HCT116 (cell line): ENCODE measurements at regions not wholly inside any gene's neighbourhood (a gene's known extent, or its start where the extent isn't known, plus 50 kb on each side); places are given as distances from the start of the nearest gene placed in this dataset.

Source experiments
- ATAC-seq: fragments of 200-7000 bp; cut with Tn5 transposase; 2 replicates; pipeline ENCODE4 v1.9.1; 2020; ENCODE audit warnings: mild to moderate bottlenecking, moderate library complexity
- BruUV-seq: library from RNA; stranded (reverse); fragments of 400-500 nt; replicated peaks from 2 replicates; lab custom pipeline; 2021; lab: Mats Ljungman, UMichigan
- CTCF ChIA-PET: fragments of 300-600 bp; sonication (Branson Sonifier 250); formaldehyde crosslinking; loops from one replicate; lab custom pipeline; 2021; ENCODE audit warnings: antibody characterized with exemption; lab: Charles Lee
- POLR2A ChIA-PET: fragments of 300-600, 350-600 bp; sonication (Branson Sonifier 250); formaldehyde crosslinking; loops from one replicate; lab custom pipeline; 2021; ENCODE audit warnings: antibody characterized with exemption; lab: Charles Lee
- RAD21 ChIA-PET, 2 experiments: fragments of 300-600 bp; sonication (Branson Sonifier 250); formaldehyde crosslinking; loops; one replicate each; lab custom pipeline; 2023; ENCODE audit warnings: low total read pairs in 2 of 2; ENCODE audit not compliant: uncharacterized antibody in 2 of 2, unreplicated experiment in 2 of 2, low non-redundant PET in 1 of 2; lab: Charles Lee
- DNase-seq: peaks from one replicate; pipeline ENCODE4 v3.0.0-alpha.2; 2010; ENCODE audit warnings: low read depth, low spot score
- H2AFZ ChIP-seq: fragments of 200-600 bp; shearing (Covaris generic), sonication (generic); 2 replicates; pipeline ENCODE4 v1.6.1; 2017; ENCODE audit warnings: low read depth, mixed run types, mixed read lengths, antibody characterized with exemption, low read length; ENCODE audit not compliant: poor library complexity, severe bottlenecking
- H3K27ac ChIP-seq: 2 replicates; pipeline ENCODE4 v1.5.1; 2012; ENCODE audit warnings: low read depth, low read length
- H3K27me3 ChIP-seq: fragments of 200-600 bp; sonication (generic); 2 replicates; pipeline ENCODE4 v1.6.1; 2016; ENCODE audit warnings: mixed run types, low read length, mixed read lengths; ENCODE audit not compliant: insufficient read depth
- H3K36me3 ChIP-seq, 2 experiments: fragments of 200-500 bp in 1 of 2; fragments of 200-600 bp in 1 of 2; sonication (Bioruptor generic) in 1 of 2; sonication (generic) in 1 of 2; 2 replicates each; pipeline versions ENCODE4 v1.5.1 to v1.6.1; 2014 to 2016; ENCODE audit warnings: low read length in 2 of 2, inconsistent platforms in 1 of 2, mixed read lengths in 1 of 2, mixed run types in 1 of 2; ENCODE audit not compliant: insufficient read depth in 2 of 2, control insufficient read depth in 1 of 2
- H3K4me1 ChIP-seq, 2 experiments: fragments of 200-600 bp in 1 of 2; sonication (generic) in 1 of 2; 2 replicates each; pipeline versions ENCODE4 v1.5.1 to v1.6.1; 2012 to 2017; ENCODE audit warnings: low read length in 2 of 2, inconsistent platforms in 1 of 2, mild to moderate bottlenecking in 1 of 2, mixed read lengths in 1 of 2, mixed run types in 1 of 2, moderate library complexity in 1 of 2; ENCODE audit not compliant: insufficient read depth in 2 of 2, control insufficient read depth in 1 of 2
- H3K4me2 ChIP-seq: fragments of 200-600 bp; sonication (generic); 2 replicates; pipeline ENCODE4 v1.6.1; 2017; ENCODE audit warnings: mixed run types, low read length, mixed read lengths
- H3K4me3 ChIP-seq, 2 experiments: fragments of 200-600 bp in 1 of 2; sonication (generic) in 1 of 2; replicated peaks in 1 of 2; 2 replicates each; pipeline ENCODE4 v1.5.1; 2011 to 2016; ENCODE audit warnings: low read length in 2 of 2, control low read depth in 1 of 2, low read depth in 1 of 2, mild to moderate bottlenecking in 1 of 2, mixed read lengths in 1 of 2, mixed run types in 1 of 2
- H3K79me2 ChIP-seq: fragments of 200-600 bp; sonication (generic); 2 replicates; pipeline ENCODE4 v1.6.1; 2017; ENCODE audit warnings: mild to moderate bottlenecking, mixed run types, low read length, moderate library complexity, mixed read lengths; ENCODE audit not compliant: insufficient read depth
- H3K9ac ChIP-seq: fragments of 200-600 bp; sonication (generic); 2 replicates; pipeline ENCODE4 v1.6.1; 2016; ENCODE audit warnings: low read length, mixed read lengths
- H3K9me2 ChIP-seq: fragments of 200-600 bp; sonication (generic), shearing (Covaris generic); 2 replicates; pipeline ENCODE4 v1.6.1; 2017; ENCODE audit warnings: mixed run types, mild to moderate bottlenecking, moderate library complexity; ENCODE audit not compliant: insufficient read depth
- H3K9me3 ChIP-seq, 2 experiments: fragments of 200-500 bp in 1 of 2; fragments of 200-600 bp in 1 of 2; sonication (Bioruptor generic) in 1 of 2; sonication (generic) in 1 of 2; 2 replicates each; pipeline ENCODE4 v1.6.1; 2014 to 2017; ENCODE audit warnings: low read length in 2 of 2, mixed read lengths in 2 of 2, inconsistent platforms in 1 of 2, low read depth in 1 of 2, mild to moderate bottlenecking in 1 of 2, mixed run types in 1 of 2, moderate library complexity in 1 of 2; ENCODE audit not compliant: control insufficient read depth in 1 of 2, insufficient read depth in 1 of 2
- H4K20me1 ChIP-seq: fragments of 200-600 bp; sonication (generic), shearing (Covaris generic); 2 replicates; pipeline ENCODE4 v1.6.1; 2017; ENCODE audit warnings: mixed run types, mild to moderate bottlenecking, moderate library complexity; ENCODE audit not compliant: insufficient read depth
- ATF3 ChIP-seq: IDR thresholded peaks from 2 replicates; pipeline ENCODE4 v1.6.1; 2012
- CEBPB ChIP-seq: IDR thresholded peaks from 2 replicates; pipeline ENCODE4 v1.6.1; 2012; ENCODE audit warnings: low read depth
- CTCF ChIP-seq, 3 experiments: fragments of 200-600 bp in 1 of 3; sonication (generic) in 1 of 3; IDR thresholded peaks in 2 of 3; conservative IDR thresholded peaks in 1 of 3; 2 replicates each; pipeline ENCODE4 v1.5.1; 2012 to 2017; ENCODE audit warnings: low read depth in 2 of 3, low read length in 2 of 3, antibody characterized with exemption in 1 of 3, borderline replicate concordance in 1 of 3, control low read depth in 1 of 3, mild to moderate bottlenecking in 1 of 3, mixed read lengths in 1 of 3, mixed run types in 1 of 3, moderate library complexity in 1 of 3; ENCODE audit not compliant: insufficient read depth in 1 of 3
- ELF1 ChIP-seq: IDR thresholded peaks from 2 replicates; pipeline ENCODE4 v1.6.1; 2012; ENCODE audit warnings: low read depth, borderline replicate concordance
- EZH2 ChIP-seq: fragments of 200-600 bp; sonication (generic); IDR thresholded peaks from 2 replicates; pipeline ENCODE4 v1.6.1; 2017; ENCODE audit warnings: antibody characterized with exemption, mixed run types
- EZH2phosphoT487 ChIP-seq: fragments of 200-600 bp; IDR thresholded peaks from 2 replicates; pipeline ENCODE4 v1.6.1; 2018; ENCODE audit warnings: antibody characterized with exemption, borderline replicate concordance
- JUND ChIP-seq: IDR thresholded peaks from 2 replicates; pipeline ENCODE4 v1.6.1; 2012
- MAX ChIP-seq: IDR thresholded peaks from 2 replicates; pipeline ENCODE4 v1.6.1; 2012
- POLR2A ChIP-seq: IDR thresholded peaks from 2 replicates; pipeline ENCODE4 v1.7.0; 2011; ENCODE audit warnings: borderline replicate concordance; ENCODE audit not compliant: insufficient read depth, insufficient read length; ENCODE audit errors: extremely low read depth
- POLR2AphosphoS5 ChIP-seq: IDR thresholded peaks from 2 replicates; pipeline ENCODE4 v1.6.1; 2011; ENCODE audit warnings: mild to moderate bottlenecking, low read depth, low read length, moderate library complexity
- RAD21 ChIP-seq: IDR thresholded peaks from 2 replicates; pipeline ENCODE4 v1.6.1; 2012; ENCODE audit warnings: low read depth, mild to moderate bottlenecking
- REST ChIP-seq: IDR thresholded peaks from 2 replicates; pipeline ENCODE4 v1.6.1; 2012; ENCODE audit warnings: low read depth
- SIN3A ChIP-seq: IDR thresholded peaks from 2 replicates; pipeline ENCODE4 v1.6.1; 2012; ENCODE audit warnings: low read depth
- SRF ChIP-seq: IDR thresholded peaks from 2 replicates; pipeline ENCODE4 v1.6.1; 2012; ENCODE audit warnings: low read depth
- intact Hi-C: fragments of 100-400 bp; cut with micrococcal nuclease; formaldehyde crosslinking; loops from 2 replicates; pipeline ENCODE4 v1.10.0; 2022

GRCh38 chr5:111003623-111004022, 67.9 kb upstream of the TSLP start:
- Histone ChIP-seq H3K27ac (no peak overlapping the region), H3K4me1 (no peaks in the 10 kb centered on the region), H3K79me2 (no peaks in the 10 kb centered on the region), H3K4me2 (no peak overlapping the region), H2AFZ (no peak overlapping the region), H3K36me3 (no peaks in the 10 kb centered on the region), H3K27me3 (no peaks in the 10 kb centered on the region; the same call in 1 of the 2 replicates), H4K20me1 (no peaks in the 10 kb centered on the region), H3K4me3 (no peak overlapping the region), H3K9me2 (no peaks in the 10 kb centered on the region), H3K9ac (no peak overlapping the region), H3K9me3 (no peaks in the 10 kb centered on the region)
- TF ChIP-seq EZH2 (no peak), EZH2phosphoT487 (no peak), POLR2A (no peak), POLR2AphosphoS5 (no peak), RAD21 (no peak), SRF (no peak), MAX (no peak), ELF1 (no peak), SIN3A (no peak), ATF3 (no peak)
- POLR2A ChIA-PET: no interaction called here
- CTCF ChIA-PET: no interaction called here
- DNase-seq (no peak), ATAC-seq (no peak)
- intact Hi-C loops: no loop called here
- no TSS peak for BruUV-seq
- RAD21 ChIA-PET: no interaction called here

- RAD21 ChIA-PET: no interaction called here
- H3K36me3 ChIP-seq: no peaks in the 10 kb centered on the region
Measured at GRCh38 chr5:111004291-111004690, 67.2 kb upstream of the TSLP start.

More at GRCh38 chr5:111004291-111004690, 67.2 kb upstream of the TSLP start:
- no peaks in the 10 kb centered on the region for H4K20me1 ChIP-seq
- H2AFZ ChIP-seq: no peak overlapping the region
- no peaks in the 10 kb centered on the region for H3K9me2 ChIP-seq
- H3K4me1 ChIP-seq: no peaks in the 10 kb centered on the region
- DNase-seq (no peak), ATAC-seq (no peak)
- H3K4me2 ChIP-seq: no peak overlapping the region
- no TSS peak for BruUV-seq
- no peak overlapping the region for H3K4me3 ChIP-seq
- CTCF ChIA-PET: no interaction called here
- POLR2A ChIA-PET: no interaction called here
- TF ChIP-seq POLR2AphosphoS5 (no peak), REST (no peak), JUND (no peak), CTCF (IDR thresholded peaks at IDR 0.05 in 2 of 3, conservative IDR thresholded peaks at IDR 0.05 in 1 of 3; ENCODE audit: borderline replicate concordance in 1 of 3, insufficient read depth in 1 of 3, low read depth in 2 of 3, low read length in 2 of 3) (no peak), SRF (no peak), CEBPB (no peak)
- TF ChIP-seq, all 23 proteins: peak for 0
- H3K9me3 ChIP-seq: no peaks in the 10 kb centered on the region
- no peaks in the 10 kb centered on the region; the same call in 1 of the 2 replicates for H3K27me3 ChIP-seq
- no peak overlapping the region for H3K9ac ChIP-seq
- H3K27ac ChIP-seq: no peak overlapping the region
- intact Hi-C loops: no loop called here
- H3K79me2 ChIP-seq: no peaks in the 10 kb centered on the region
